ENCODE measurements at regions not wholly inside any gene's neighbourhood (a gene's known extent, or its start where the extent isn't known, plus 50 kb on each side); places are given as distances from the start of the nearest gene placed in this dataset.

DNA sequence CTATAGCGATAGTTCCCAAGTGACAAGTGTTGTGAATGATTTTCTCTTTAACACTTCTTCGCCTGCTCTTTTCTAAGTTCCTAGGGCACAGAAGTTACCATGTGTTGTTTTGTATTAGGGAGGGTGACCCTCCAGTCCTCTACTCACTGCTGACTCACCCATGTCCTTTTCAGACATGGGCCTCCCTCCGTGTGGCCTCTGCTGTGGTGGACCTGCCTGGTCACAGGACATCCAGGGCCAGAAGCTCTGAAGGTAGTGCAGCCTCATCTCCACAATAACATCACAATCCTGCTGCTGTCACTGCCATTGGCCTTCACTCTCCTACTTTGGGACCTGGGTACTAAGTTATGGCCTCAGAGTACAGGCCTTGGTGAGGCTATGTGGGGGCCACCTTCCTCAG is 87.1 kb upstream of the TNFAIP3 start:
- Histone ChIP-seq H3K27ac (ENCODE audit: insufficient read depth, low read length) (no peak overlapping the region), H3K4me1 (ENCODE audit: control insufficient read depth, extremely low read depth, insufficient read depth, low read length) (peaks cover 11% of the 10 kb centered on the region)

GRCh38 chr6:137780447-137781034 is 86.5 kb upstream of the TNFAIP3 start:
- Histone ChIP-seq H3K36me3 (ENCODE audit: control insufficient read depth, insufficient read depth, low read length) (no peaks in the 10 kb centered on the region), H3K9me3 (ENCODE audit: control insufficient read depth, insufficient read depth, low read depth, low read length) (no peaks in the 10 kb centered on the region), H3K4me2 (ENCODE audit: extremely low read depth, insufficient read depth, low read length) (peak overlapping the region; percentile 48), H3K4me1 (ENCODE audit: control insufficient read depth, extremely low read depth, insufficient read depth, low read length) (peaks cover 11% of the 10 kb centered on the region), H3K27me3 (ENCODE audit: control insufficient read depth, insufficient read depth, low read length) (no peaks in the 10 kb centered on the region), H3K9ac (ENCODE audit: insufficient read depth, low read length) (no peak overlapping the region), H3K4me3 (replicated peaks in 1 of 4; ENCODE audit: control extremely low read depth in 1 of 4, insufficient read depth in 1 of 4, low read depth in 3 of 4, low read length in 4 of 4) (no peak overlapping the region), H4K20me1 (ENCODE audit: control insufficient read depth, extremely low read depth, insufficient read depth, low read length) (no peaks in the 10 kb centered on the region), H2AFZ (ENCODE audit: low read length) (peak overlapping the region; percentile 40), H3K79me2 (ENCODE audit: control insufficient read depth, insufficient read depth, low read length) (no peaks in the 10 kb centered on the region), H3K27ac (ENCODE audit: insufficient read depth, low read length) (no peak overlapping the region)
- no peak for TF ChIP-seq EZH2 (IDR thresholded peaks at IDR 0.05; ENCODE audit: low read length, missing control alignments)
- TF ChIP-seq, protein P1, sequence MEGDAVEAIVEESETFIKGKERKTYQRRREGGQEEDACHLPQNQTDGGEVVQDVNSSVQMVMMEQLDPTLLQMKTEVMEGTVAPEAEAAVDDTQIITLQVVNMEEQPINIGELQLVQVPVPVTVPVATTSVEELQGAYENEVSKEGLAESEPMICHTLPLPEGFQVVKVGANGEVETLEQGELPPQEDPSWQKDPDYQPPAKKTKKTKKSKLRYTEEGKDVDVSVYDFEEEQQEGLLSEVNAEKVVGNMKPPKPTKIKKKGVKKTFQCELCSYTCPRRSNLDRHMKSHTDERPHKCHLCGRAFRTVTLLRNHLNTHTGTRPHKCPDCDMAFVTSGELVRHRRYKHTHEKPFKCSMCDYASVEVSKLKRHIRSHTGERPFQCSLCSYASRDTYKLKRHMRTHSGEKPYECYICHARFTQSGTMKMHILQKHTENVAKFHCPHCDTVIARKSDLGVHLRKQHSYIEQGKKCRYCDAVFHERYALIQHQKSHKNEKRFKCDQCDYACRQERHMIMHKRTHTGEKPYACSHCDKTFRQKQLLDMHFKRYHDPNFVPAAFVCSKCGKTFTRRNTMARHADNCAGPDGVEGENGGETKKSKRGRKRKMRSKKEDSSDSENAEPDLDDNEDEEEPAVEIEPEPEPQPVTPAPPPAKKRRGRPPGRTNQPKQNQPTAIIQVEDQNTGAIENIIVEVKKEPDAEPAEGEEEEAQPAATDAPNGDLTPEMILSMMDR (conservative IDR thresholded peaks at IDR 0.05 in 1 of 2, IDR thresholded peaks at IDR 0.05 in 1 of 2; ENCODE audit: low read depth in 1 of 2, low read length in 2 of 2), result no peak
- DNase-seq (ENCODE audit: low read depth in 2 of 2), result peak in 1 of 2 donors; percentile 35

More for the DNA sequence above, 87.1 kb upstream of the TNFAIP3 start:
- no peaks in the 10 kb centered on the region for H3K27me3 ChIP-seq (ENCODE audit: control insufficient read depth, insufficient read depth, low read length)
- no peaks in the 10 kb centered on the region for H4K20me1 ChIP-seq (ENCODE audit: control insufficient read depth, extremely low read depth, insufficient read depth, low read length)
- H3K4me3 ChIP-seq (replicated peaks in 1 of 4; ENCODE audit: control extremely low read depth in 1 of 4, insufficient read depth in 1 of 4, low read depth in 3 of 4, low read length in 4 of 4), result no peak overlapping the region
- TF ChIP-seq, protein P1 (conservative IDR thresholded peaks at IDR 0.05 in 1 of 2, IDR thresholded peaks at IDR 0.05 in 1 of 2; ENCODE audit: low read depth in 1 of 2, low read length in 2 of 2), result no peak
- no peak for TF ChIP-seq EZH2 (IDR thresholded peaks at IDR 0.05; ENCODE audit: low read length, missing control alignments)
- no peak overlapping the region for H3K4me2 ChIP-seq (ENCODE audit: extremely low read depth, insufficient read depth, low read length)
- H3K36me3 ChIP-seq (ENCODE audit: control insufficient read depth, insufficient read depth, low read length), result no peaks in the 10 kb centered on the region
- H3K79me2 ChIP-seq (ENCODE audit: control insufficient read depth, insufficient read depth, low read length), result no peaks in the 10 kb centered on the region
- peak overlapping the region; percentile 40 for H2AFZ ChIP-seq (ENCODE audit: low read length)
- H3K9me3 ChIP-seq (ENCODE audit: control insufficient read depth, insufficient read depth, low read depth, low read length), result no peaks in the 10 kb centered on the region
- H3K9ac ChIP-seq (ENCODE audit: insufficient read depth, low read length), result no peak overlapping the region
- no peak for DNase-seq (ENCODE audit: low read depth in 2 of 2)

- no peaks in the 10 kb centered on the region for H3K27me3 ChIP-seq (ENCODE audit: control insufficient read depth, insufficient read depth, low read length)
- no peak for TF ChIP-seq EZH2 (IDR thresholded peaks at IDR 0.05; ENCODE audit: low read length, missing control alignments)
- TF ChIP-seq, protein P1 (conservative IDR thresholded peaks at IDR 0.05 in 1 of 2, IDR thresholded peaks at IDR 0.05 in 1 of 2; ENCODE audit: low read depth in 1 of 2, low read length in 2 of 2), result no peak
These were observed 85.4 kb upstream of the TNFAIP3 start for GRCh38 chr6:137781639-137782038.

More at GRCh38 chr6:137781639-137782038, 85.4 kb upstream of the TNFAIP3 start:
- Histone ChIP-seq H3K4me2 (ENCODE audit: extremely low read depth, insufficient read depth, low read length) (no peak overlapping the region), H3K9me3 (ENCODE audit: control insufficient read depth, insufficient read depth, low read depth, low read length) (no peaks in the 10 kb centered on the region), H2AFZ (ENCODE audit: low read length) (no peak overlapping the region), H3K4me3 (replicated peaks in 1 of 4; ENCODE audit: control extremely low read depth in 1 of 4, insufficient read depth in 1 of 4, low read depth in 3 of 4, low read length in 4 of 4) (no peak overlapping the region), H3K27ac (ENCODE audit: insufficient read depth, low read length) (no peak overlapping the region), H3K36me3 (ENCODE audit: control insufficient read depth, insufficient read depth, low read length) (no peaks in the 10 kb centered on the region), H3K4me1 (ENCODE audit: control insufficient read depth, extremely low read depth, insufficient read depth, low read length) (peaks cover 11% of the 10 kb centered on the region), H3K79me2 (ENCODE audit: control insufficient read depth, insufficient read depth, low read length) (no peaks in the 10 kb centered on the region), H4K20me1 (ENCODE audit: control insufficient read depth, extremely low read depth, insufficient read depth, low read length) (no peaks in the 10 kb centered on the region), H3K9ac (ENCODE audit: insufficient read depth, low read length) (no peak overlapping the region)
- no peak for DNase-seq (ENCODE audit: low read depth in 2 of 2)
